ENCODE measurements at regions not wholly inside any gene's neighbourhood (a gene's known extent, or its start where the extent isn't known, plus 50 kb on each side); places are given as distances from the start of the nearest gene placed in this dataset.

GRCh38 chr3:56876916-56877315 is 75.2 kb upstream of the ARHGEF3 start:
- no peak for TF ChIP-seq CTCF (conservative IDR thresholded peaks at IDR 0.05; ENCODE audit: low read depth)
- no peak overlapping the region for H3K27ac ChIP-seq
- ChIA-PET CTCF (no interaction called here), POLR2A (ENCODE audit: low non-redundant PET) (no interaction called here)
- DNase-seq (ENCODE audit: low spot score): no peak

DNA sequence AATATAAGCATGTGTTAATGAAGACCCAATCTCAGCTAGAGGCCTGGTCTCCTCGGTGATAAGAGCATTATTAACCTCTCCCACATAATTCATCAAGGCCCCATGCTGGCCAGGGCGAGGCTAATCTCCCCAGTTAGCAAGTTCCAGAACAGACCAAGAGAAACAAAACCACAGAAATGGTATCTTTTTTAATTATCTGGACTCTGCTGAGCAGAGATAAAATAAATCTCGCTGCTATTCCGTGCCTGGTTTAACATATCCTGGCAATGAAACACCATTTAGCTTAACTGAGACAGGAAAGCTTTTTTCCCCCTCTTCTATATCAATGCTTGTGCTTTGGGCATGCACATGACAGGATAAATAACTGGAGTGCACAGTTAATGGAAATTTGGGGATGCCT is 72.5 kb upstream of the ARHGEF3 start:
- no peak for TF ChIP-seq CTCF (conservative IDR thresholded peaks at IDR 0.05; ENCODE audit: low read depth)
- ChIA-PET CTCF (no interaction called here), POLR2A (ENCODE audit: low non-redundant PET) (no interaction called here)
- no peak overlapping the region for H3K27ac ChIP-seq
- no peak for DNase-seq (ENCODE audit: low spot score)

- POLR2A ChIA-PET (ENCODE audit: low non-redundant PET): no interaction called here
- no peak overlapping the region for H3K27ac ChIP-seq
- CTCF ChIA-PET: no interaction called here
Observed at GRCh38 chr3:56870436-56870835, 68.7 kb upstream of the ARHGEF3 start.

GRCh38 chr3:56869157-56869889 is 67.6 kb upstream of the ARHGEF3 start:
- TF ChIP-seq CTCF (conservative IDR thresholded peaks at IDR 0.05; ENCODE audit: low read depth): no peak
- no peak overlapping the region for H3K27ac ChIP-seq
- ChIA-PET CTCF (no interaction called here), POLR2A (ENCODE audit: low non-redundant PET) (no interaction called here)
- DNase-seq (ENCODE audit: low spot score): no peak

More at GRCh38 chr3:56870436-56870835, 68.7 kb upstream of the ARHGEF3 start:
- TF ChIP-seq CTCF (conservative IDR thresholded peaks at IDR 0.05; ENCODE audit: low read depth): no peak
- no peak for DNase-seq (ENCODE audit: low spot score)

DNA sequence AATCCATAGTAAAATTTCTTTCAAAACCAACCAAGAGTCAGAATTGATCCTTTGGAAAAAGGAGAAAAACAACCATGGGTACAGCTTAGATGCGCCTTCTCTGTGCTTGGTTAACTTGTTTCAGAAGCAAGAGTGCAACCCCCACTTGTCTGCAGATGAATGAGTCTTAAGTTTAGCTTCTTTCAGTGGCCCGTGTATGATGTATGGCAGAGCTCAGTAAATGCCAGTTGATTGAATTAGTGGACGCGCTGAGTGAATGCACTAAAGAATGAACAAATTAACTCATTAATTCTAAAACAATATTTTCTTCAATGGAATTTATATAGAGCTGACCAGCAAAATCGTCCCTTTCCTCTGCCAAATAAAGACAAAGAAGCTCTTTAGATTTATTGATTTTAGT is 67.0 kb upstream of the ARHGEF3 start:
- CTCF ChIA-PET: no interaction called here

GRCh38 chr3:56867671-56868070 is 65.9 kb upstream of the ARHGEF3 start:
- no peak overlapping the region for H3K27ac ChIP-seq
- DNase-seq (ENCODE audit: low spot score): no peak
- no peak for TF ChIP-seq CTCF (conservative IDR thresholded peaks at IDR 0.05; ENCODE audit: low read depth)
- POLR2A ChIA-PET (ENCODE audit: low non-redundant PET): no interaction called here
- CTCF ChIA-PET: no interaction called here

More for the DNA sequence above, 67.0 kb upstream of the ARHGEF3 start:
- no peak for TF ChIP-seq CTCF (conservative IDR thresholded peaks at IDR 0.05; ENCODE audit: low read depth)
- H3K27ac ChIP-seq: no peak overlapping the region
- POLR2A ChIA-PET (ENCODE audit: low non-redundant PET): no interaction called here
- DNase-seq (ENCODE audit: low spot score): no peak

All from RWPE1 (cell line).